ENCODE measurements at regions not wholly inside any gene's neighbourhood (a gene's known extent, or its start where the extent isn't known, plus 50 kb on each side); places are given as distances from the start of the nearest gene placed in this dataset.

GRCh38 chr15:94028121-94028520, 203.2 kb upstream of the MCTP2 start (continued):
- TF ChIP-seq TFAP4 (CRISPR knock-in tag; IDR thresholded peaks at IDR 0.05; ENCODE audit: borderline replicate concordance), result no peak
- TF ChIP-seq ZNF277 (CRISPR knock-in tag; IDR thresholded peaks at IDR 0.05; ENCODE audit: borderline replicate concordance), result no peak

DNA sequence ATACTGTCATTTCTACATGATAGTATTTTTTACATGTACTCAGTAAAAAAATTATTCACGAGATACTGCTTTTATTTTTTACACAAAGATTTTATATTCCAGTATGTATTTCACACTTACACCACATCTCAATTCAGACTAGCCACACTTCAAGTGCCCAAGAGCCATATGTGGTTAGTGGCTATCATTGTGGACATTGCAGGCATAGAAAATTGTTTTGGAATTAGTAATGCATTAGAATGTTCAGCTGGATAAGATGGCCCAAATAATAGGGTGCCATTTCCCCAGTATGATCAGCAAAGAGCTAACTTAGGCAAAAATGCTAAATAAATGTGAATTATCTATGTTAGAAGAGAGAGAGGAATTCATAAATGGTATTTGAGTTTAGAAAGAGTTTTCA, 203.8 kb upstream of the MCTP2 start:
- WGBS (ENCODE audit: insufficient coverage, low coverage, missing lambda C conversion rate), result 0% methylated on average over 1 of the region's 1 CpG
- POLR2A ChIA-PET, result no interaction called here

More for the DNA sequence above, 203.8 kb upstream of the MCTP2 start:
- Histone ChIP-seq H3K4me2 (ENCODE audit: insufficient read depth, low read length) (no peak overlapping the region), H2AFZ (ENCODE audit: low read depth, low read length) (no peak overlapping the region), H4K20me1 (replicated peaks; ENCODE audit: control insufficient read depth, insufficient read depth, low read length) (no peaks in the 10 kb centered on the region), H3K4me1 (replicated peaks in 1 of 2; ENCODE audit: control insufficient read depth in 2 of 2, insufficient read depth in 2 of 2, low read length in 2 of 2) (no peaks in the 10 kb centered on the region), H3K9me1 (ENCODE audit: control insufficient read depth, insufficient read depth, low read length) (no peaks in the 10 kb centered on the region), H3K9me3 (replicated peaks; ENCODE audit: control insufficient read depth, insufficient read depth, low read depth, low read length) (no peaks in the 10 kb centered on the region; the same call in 1 of the 2 replicates), H3K27ac (ENCODE audit: extremely low read depth, low read depth, low read length) (no peak overlapping the region), H3K36me3 (ENCODE audit: control insufficient read depth, insufficient read depth, low read length) (no peaks in the 10 kb centered on the region), H3K27me3 (ENCODE audit: control insufficient read depth in 2 of 2, insufficient read depth in 2 of 2, low read length in 2 of 2) (no peaks in the 10 kb centered on the region), H3K4me3 (no peak overlapping the region), H3K9ac (ENCODE audit: insufficient read depth in 1 of 2, low read depth in 2 of 2, low read length in 2 of 2) (no peak overlapping the region), H3K79me2 (ENCODE audit: control insufficient read depth, insufficient read depth, low read length) (no peaks in the 10 kb centered on the region)
- no peak for ATAC-seq
- BruUV-seq (replicated peaks), result no TSS peak
- no peak for DNase-seq (ENCODE audit: extremely low read depth in 1 of 4, low spot score in 3 of 4)
- intact Hi-C loops (cut with micrococcal nuclease) (no loop called here), in situ Hi-C loops (cut with MboI) (no loop called here)
- TF ChIP-seq CBFA2T3 (IDR thresholded peaks at IDR 0.05) (no peak), SP2 (IDR thresholded peaks at IDR 0.05; ENCODE audit: extremely low read depth, low read depth, low read length, poor library complexity, severe bottlenecking) (no peak), FOXJ2 (tag; IDR thresholded peaks at IDR 0.05) (no peak), YY1 (IDR thresholded peaks at IDR 0.05; ENCODE audit: borderline replicate concordance in 1 of 3, control insufficient read depth in 1 of 3, extremely low read depth in 1 of 3, insufficient read depth in 3 of 3, insufficient read length in 1 of 3, insufficient replicate concordance in 2 of 3, low read depth in 1 of 3, low read length in 2 of 3) (no peak), ZBTB1 (CRISPR knock-in tag; IDR thresholded peaks at IDR 0.05; ENCODE audit: borderline replicate concordance, low read depth) (no peak), E2F5 (CRISPR knock-in tag; IDR thresholded peaks at IDR 0.05) (no peak), ZNF232 (CRISPR knock-in tag; IDR thresholded peaks at IDR 0.05) (no peak), NR1H2 (CRISPR knock-in tag; IDR thresholded peaks at IDR 0.05) (no peak), XRCC4 (IDR thresholded peaks at IDR 0.05; ENCODE audit: extremely low read depth, insufficient read depth, insufficient read length) (no peak), GATAD2A (IDR thresholded peaks at IDR 0.05) (no peak)
- TF ChIP-seq, protein P1, sequence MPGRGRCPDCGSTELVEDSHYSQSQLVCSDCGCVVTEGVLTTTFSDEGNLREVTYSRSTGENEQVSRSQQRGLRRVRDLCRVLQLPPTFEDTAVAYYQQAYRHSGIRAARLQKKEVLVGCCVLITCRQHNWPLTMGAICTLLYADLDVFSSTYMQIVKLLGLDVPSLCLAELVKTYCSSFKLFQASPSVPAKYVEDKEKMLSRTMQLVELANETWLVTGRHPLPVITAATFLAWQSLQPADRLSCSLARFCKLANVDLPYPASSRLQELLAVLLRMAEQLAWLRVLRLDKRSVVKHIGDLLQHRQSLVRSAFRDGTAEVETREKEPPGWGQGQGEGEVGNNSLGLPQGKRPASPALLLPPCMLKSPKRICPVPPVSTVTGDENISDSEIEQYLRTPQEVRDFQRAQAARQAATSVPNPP (IDR thresholded peaks at IDR 0.05; ENCODE audit: borderline replicate concordance, insufficient read depth, insufficient read length), result no peak
- CTCF ChIA-PET (ENCODE audit: low intra/inter-chr PET ratio), result no interaction called here
- FAIRE-seq, result no peak

Data from K562 (cell line).